C4-2B (cell line): ENCODE measurements at regions not wholly inside any gene's neighbourhood (a gene's known extent, or its start where the extent isn't known, plus 50 kb on each side); places are given as distances from the start of the nearest gene placed in this dataset.

Source experiments
- ZFX ChIP-seq: fragments of 450-650 bp; IDR thresholded peaks from 2 replicates; pipeline ENCODE4 v1.6.1; 2017
- TF ChIP-seq, protein P1 (sequence below): fragments of 450-650 bp; conservative IDR thresholded peaks from 2 replicates; pipeline ENCODE4 v1.5.1; 2017; ENCODE audit warnings: mild to moderate bottlenecking

DNA sequence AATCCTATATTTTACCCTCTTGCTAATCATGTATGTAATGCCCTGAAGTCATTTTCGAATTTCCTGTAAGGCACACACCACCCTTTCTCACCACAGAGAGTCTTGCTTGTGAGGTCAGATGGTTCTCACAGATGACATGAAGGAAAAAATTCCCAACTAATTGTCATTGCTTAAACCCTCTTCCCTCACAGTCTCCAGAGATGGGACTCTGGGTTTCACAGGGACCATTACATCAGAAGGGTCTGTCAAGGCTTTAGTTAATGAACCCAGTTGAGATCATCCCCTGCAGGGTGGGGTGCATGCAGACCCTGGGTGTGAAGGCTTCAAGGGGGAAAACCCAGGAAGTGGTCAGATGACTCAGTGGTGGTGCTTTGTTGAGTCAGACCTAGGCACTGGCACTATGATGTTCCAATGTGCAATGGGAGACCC lies 229.6 kb downstream of the BCAT1 start:
- TF ChIP-seq, protein P1, sequence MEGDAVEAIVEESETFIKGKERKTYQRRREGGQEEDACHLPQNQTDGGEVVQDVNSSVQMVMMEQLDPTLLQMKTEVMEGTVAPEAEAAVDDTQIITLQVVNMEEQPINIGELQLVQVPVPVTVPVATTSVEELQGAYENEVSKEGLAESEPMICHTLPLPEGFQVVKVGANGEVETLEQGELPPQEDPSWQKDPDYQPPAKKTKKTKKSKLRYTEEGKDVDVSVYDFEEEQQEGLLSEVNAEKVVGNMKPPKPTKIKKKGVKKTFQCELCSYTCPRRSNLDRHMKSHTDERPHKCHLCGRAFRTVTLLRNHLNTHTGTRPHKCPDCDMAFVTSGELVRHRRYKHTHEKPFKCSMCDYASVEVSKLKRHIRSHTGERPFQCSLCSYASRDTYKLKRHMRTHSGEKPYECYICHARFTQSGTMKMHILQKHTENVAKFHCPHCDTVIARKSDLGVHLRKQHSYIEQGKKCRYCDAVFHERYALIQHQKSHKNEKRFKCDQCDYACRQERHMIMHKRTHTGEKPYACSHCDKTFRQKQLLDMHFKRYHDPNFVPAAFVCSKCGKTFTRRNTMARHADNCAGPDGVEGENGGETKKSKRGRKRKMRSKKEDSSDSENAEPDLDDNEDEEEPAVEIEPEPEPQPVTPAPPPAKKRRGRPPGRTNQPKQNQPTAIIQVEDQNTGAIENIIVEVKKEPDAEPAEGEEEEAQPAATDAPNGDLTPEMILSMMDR: no peak
- TF ChIP-seq ZFX: no peak
